ENCODE measurements at regions not wholly inside any gene's neighbourhood (a gene's known extent, or its start where the extent isn't known, plus 50 kb on each side); places are given as distances from the start of the nearest gene placed in this dataset.

DNA sequence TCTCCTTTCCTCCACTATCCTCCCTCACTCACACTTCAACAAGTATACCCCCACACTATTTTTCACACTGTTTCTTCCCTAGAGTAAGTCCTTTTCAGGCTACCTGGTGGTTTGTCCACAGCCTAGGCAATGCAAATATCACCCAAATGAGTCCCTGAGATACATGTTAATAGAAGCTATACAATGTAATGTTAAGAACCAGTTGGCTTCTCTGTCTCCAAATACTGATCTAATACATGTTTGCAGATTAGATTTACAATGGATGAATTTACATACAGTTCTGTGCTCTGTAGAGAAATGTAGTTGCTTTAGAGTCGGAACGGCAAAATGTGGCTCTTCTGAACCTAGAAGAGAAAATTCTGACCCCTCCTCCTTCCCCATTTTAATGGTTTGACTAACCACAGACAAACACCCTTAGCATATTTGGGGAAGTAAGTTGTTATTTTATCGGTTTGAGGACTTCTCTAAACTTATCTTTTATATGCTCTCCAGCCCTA lies 63.6 kb upstream of the MBNL1 start:
- Histone ChIP-seq H3K79me2 (ENCODE audit: control insufficient read depth in 1 of 2, insufficient read depth in 2 of 2, low read length in 2 of 2) (no peaks in the 10 kb centered on the region), H4K5ac (ENCODE audit: insufficient read length, low read depth, low read length) (no peak overlapping the region), H4K20me1 (replicated peaks in 1 of 2; ENCODE audit: control insufficient read depth in 1 of 2, insufficient read depth in 2 of 2, low read length in 2 of 2) (no peaks in the 10 kb centered on the region), H2AFZ (ENCODE audit: low read length) (peak overlapping the region; percentile 56; the same call in 1 of the 2 replicates), H3K23ac (ENCODE audit: insufficient read length) (no peak overlapping the region), H3K4me2 (ENCODE audit: insufficient read depth in 1 of 2, low read depth in 2 of 2, low read length in 2 of 2) (no peak overlapping the region), H3K27ac (ENCODE audit: low read depth, low read length) (no peak overlapping the region), H3K4ac (replicated peaks; ENCODE audit: insufficient read length, low read depth, low read length) (no peak overlapping the region), H3K9me3 (ENCODE audit: insufficient read depth in 2 of 2, low read depth in 1 of 2, low read length in 1 of 2) (no peaks in the 10 kb centered on the region), H2BK120ac (replicated peaks; ENCODE audit: low read depth, low read length) (no peak overlapping the region), H2AK5ac (ENCODE audit: low read depth, low read length) (no peak overlapping the region), H4K8ac (ENCODE audit: extremely low read depth, insufficient read depth, low read length) (no peak overlapping the region), H3K56ac (replicated peaks; ENCODE audit: insufficient read length, low read depth, low read length) (no peak overlapping the region), H3K79me1 (ENCODE audit: low read depth, low read length) (no peaks in the 10 kb centered on the region), H3K36me3 (ENCODE audit: control insufficient read depth in 2 of 4, insufficient read depth in 4 of 4, low read length in 3 of 4) (no peaks in the 10 kb centered on the region), H2BK5ac (ENCODE audit: low read depth, low read length) (no peak overlapping the region), H3K18ac (ENCODE audit: extremely low read depth, low read length) (no peak overlapping the region), H2BK20ac (ENCODE audit: low read length) (no peak overlapping the region), H3K9ac (replicated peaks in 1 of 4; ENCODE audit: extremely low read depth in 1 of 4, low read depth in 3 of 4, low read length in 3 of 4) (no peak overlapping the region), H3K4me3 (ENCODE audit: extremely low read depth in 1 of 4, insufficient read depth in 2 of 4, low read depth in 3 of 4, low read length in 4 of 4) (no peak overlapping the region), H3K23me2 (ENCODE audit: low read depth, low read length) (no peaks in the 10 kb centered on the region; the same call in 1 of the 2 replicates), H3K14ac (ENCODE audit: insufficient read length) (no peak overlapping the region), H4K91ac (replicated peaks; ENCODE audit: insufficient read length, low read length) (no peak overlapping the region), H2BK15ac (ENCODE audit: low read length) (no peak overlapping the region), H3K4me1 (replicated peaks in 1 of 4; ENCODE audit: control insufficient read depth in 3 of 4, insufficient read depth in 4 of 4, low read length in 3 of 4) (no peaks in the 10 kb centered on the region), H3K27me3 (replicated peaks in 1 of 4; ENCODE audit: control insufficient read depth in 3 of 4, extremely low read depth in 1 of 4, insufficient read depth in 3 of 4, low read length in 3 of 4) (no peaks in the 10 kb centered on the region), H2BK12ac (ENCODE audit: low read depth, low read length) (no peak overlapping the region)
- FAIRE-seq = no peak
- TF ChIP-seq TCF12 (IDR thresholded peaks at IDR 0.05; ENCODE audit: low read depth, low read length) (no peak), RBBP5 (IDR thresholded peaks at IDR 0.05; ENCODE audit: borderline replicate concordance, low read depth, low read length) (no peak), POLR2AphosphoS5 (IDR thresholded peaks at IDR 0.05; ENCODE audit: low read depth, low read length) (no peak), JUND (IDR thresholded peaks at IDR 0.05; ENCODE audit: low read length) (no peak), SIRT6 (IDR thresholded peaks at IDR 0.05; ENCODE audit: low read length) (no peak), EGR1 (IDR thresholded peaks at IDR 0.05; ENCODE audit: borderline replicate concordance, low read depth, low read length) (no peak), TAF1 (IDR thresholded peaks at IDR 0.05; ENCODE audit: low read depth, low read length) (no peak)
- TF ChIP-seq, protein P1, sequence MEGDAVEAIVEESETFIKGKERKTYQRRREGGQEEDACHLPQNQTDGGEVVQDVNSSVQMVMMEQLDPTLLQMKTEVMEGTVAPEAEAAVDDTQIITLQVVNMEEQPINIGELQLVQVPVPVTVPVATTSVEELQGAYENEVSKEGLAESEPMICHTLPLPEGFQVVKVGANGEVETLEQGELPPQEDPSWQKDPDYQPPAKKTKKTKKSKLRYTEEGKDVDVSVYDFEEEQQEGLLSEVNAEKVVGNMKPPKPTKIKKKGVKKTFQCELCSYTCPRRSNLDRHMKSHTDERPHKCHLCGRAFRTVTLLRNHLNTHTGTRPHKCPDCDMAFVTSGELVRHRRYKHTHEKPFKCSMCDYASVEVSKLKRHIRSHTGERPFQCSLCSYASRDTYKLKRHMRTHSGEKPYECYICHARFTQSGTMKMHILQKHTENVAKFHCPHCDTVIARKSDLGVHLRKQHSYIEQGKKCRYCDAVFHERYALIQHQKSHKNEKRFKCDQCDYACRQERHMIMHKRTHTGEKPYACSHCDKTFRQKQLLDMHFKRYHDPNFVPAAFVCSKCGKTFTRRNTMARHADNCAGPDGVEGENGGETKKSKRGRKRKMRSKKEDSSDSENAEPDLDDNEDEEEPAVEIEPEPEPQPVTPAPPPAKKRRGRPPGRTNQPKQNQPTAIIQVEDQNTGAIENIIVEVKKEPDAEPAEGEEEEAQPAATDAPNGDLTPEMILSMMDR (IDR thresholded peaks at IDR 0.05; ENCODE audit: control extremely low read depth in 1 of 3, insufficient read depth in 1 of 3, low read depth in 1 of 3, low read length in 3 of 3) = no peak
- TF ChIP-seq, protein P2, sequence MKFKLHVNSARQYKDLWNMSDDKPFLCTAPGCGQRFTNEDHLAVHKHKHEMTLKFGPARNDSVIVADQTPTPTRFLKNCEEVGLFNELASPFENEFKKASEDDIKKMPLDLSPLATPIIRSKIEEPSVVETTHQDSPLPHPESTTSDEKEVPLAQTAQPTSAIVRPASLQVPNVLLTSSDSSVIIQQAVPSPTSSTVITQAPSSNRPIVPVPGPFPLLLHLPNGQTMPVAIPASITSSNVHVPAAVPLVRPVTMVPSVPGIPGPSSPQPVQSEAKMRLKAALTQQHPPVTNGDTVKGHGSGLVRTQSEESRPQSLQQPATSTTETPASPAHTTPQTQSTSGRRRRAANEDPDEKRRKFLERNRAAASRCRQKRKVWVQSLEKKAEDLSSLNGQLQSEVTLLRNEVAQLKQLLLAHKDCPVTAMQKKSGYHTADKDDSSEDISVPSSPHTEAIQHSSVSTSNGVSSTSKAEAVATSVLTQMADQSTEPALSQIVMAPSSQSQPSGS (IDR thresholded peaks at IDR 0.05; ENCODE audit: low read length) = no peak
- CTCF ChIA-PET (ENCODE audit: partially characterized antibody) = interaction anchor here (1.1 kb wide), 1 partner anchor 21 kb away, joined by 4 read pairs; no protein-coding TSS in a partner anchor
- DNase-seq (ENCODE audit: low read depth in 1 of 2, low spot score in 2 of 2) = no peak
- POLR2A ChIA-PET (ENCODE audit: partially characterized antibody) = interaction anchor here (0.9 kb wide), 1 partner anchor 624 kb away, joined by 3 read pairs; no protein-coding TSS in a partner anchor
- 85% methylated on average over 3 of the region's 3 CpGs; no CpG with 5 or more reads in 1 of the 2 experiments for WGBS, 2 experiments (ENCODE audit: extremely low coverage in 1 of 2, insufficient coverage in 1 of 2, insufficient read length in 1 of 2, insufficient replicate concordance in 2 of 2, low coverage in 1 of 2, low lambda C conversion rate in 2 of 2, missing lambda C conversion rate in 1 of 2)
